SK-N-SH (cell line): ENCODE measurements at regions not wholly inside any gene's neighbourhood (a gene's known extent, or its start where the extent isn't known, plus 50 kb on each side); places are given as distances from the start of the nearest gene placed in this dataset.
A peak's percentile ranks its signal among the peaks of the same experiment; 100 is the strongest.

ENCODE experiments used
- CTCF ChIA-PET: fragments of 300-600, 350-600 bp; formaldehyde crosslinking; extraction: SDS; loops from one replicate; lab custom pipeline; 2021; lab: Yijun Ruan, JAX
- POLR2A ChIA-PET: fragments of 350-600 bp; sonication (Branson Sonifier 250); formaldehyde crosslinking; extraction: SDS; loops from one replicate; lab custom pipeline; 2020; ENCODE audit warnings: antibody characterized with exemption, inconsistent platforms; lab: Yijun Ruan, JAX
- DNase-seq: peaks from one replicate; pipeline ENCODE4 v3.0.0; 2012
- H2AFZ ChIP-seq: fragments of 200-600 bp; sonication (generic); 2 replicates; pipeline ENCODE4 v1.8.1; 2016; ENCODE audit warnings: antibody characterized with exemption, mild to moderate bottlenecking, low read depth
- H3F3A ChIP-seq: fragments of 200-600 bp; sonication (generic); replicated peaks from 2 replicates; pipeline ENCODE3; 2016; ENCODE audit warnings: antibody characterized with exemption, mild to moderate bottlenecking; ENCODE audit not compliant: insufficient read depth
- H3K27ac ChIP-seq, 2 experiments: fragments of 200-500 bp in 1 of 2; fragments of 200-600 bp in 1 of 2; sonication (Bioruptor generic) in 1 of 2; sonication (generic), shearing (Covaris generic) in 1 of 2; 2 replicates each; pipeline versions ENCODE4 v1.5.1 to v1.6.1; 2014 to 2016; ENCODE audit warnings: low read depth in 2 of 2, inconsistent platforms in 1 of 2, low read length in 1 of 2, mild to moderate bottlenecking in 1 of 2, mixed read lengths in 1 of 2
- H3K27me3 ChIP-seq: fragments of 200-600 bp; sonication (generic), shearing (Covaris generic); 2 replicates; pipeline ENCODE4 v1.6.1; 2016; ENCODE audit warnings: mixed run types; ENCODE audit not compliant: insufficient read depth
- H3K36me3 ChIP-seq, 2 experiments: fragments of 200-500 bp in 1 of 2; fragments of 200-600 bp in 1 of 2; sonication (Bioruptor generic) in 1 of 2; sonication (generic) in 1 of 2; replicated peaks in 1 of 2; 2 replicates each; pipeline versions ENCODE3 to v1.5.1; 2014 to 2016; ENCODE audit warnings: low read length in 1 of 2, mild to moderate bottlenecking in 1 of 2; ENCODE audit not compliant: insufficient read depth in 2 of 2, control insufficient read depth in 1 of 2
- H3K4me1 ChIP-seq, 2 experiments: fragments of 200-500 bp in 1 of 2; fragments of 200-600 bp in 1 of 2; sonication (Bioruptor generic) in 1 of 2; sonication (generic), shearing (Covaris generic) in 1 of 2; 2 replicates each; pipeline versions ENCODE4 v1.5.1 to v1.6.1; 2014 to 2016; ENCODE audit warnings: low read depth in 1 of 2, low read length in 1 of 2, mixed run types in 1 of 2; ENCODE audit not compliant: insufficient read depth in 2 of 2, control insufficient read depth in 1 of 2
- H3K4me2 ChIP-seq: fragments of 200-600 bp; sonication (generic), shearing (Covaris generic); 2 replicates; pipeline ENCODE4 v1.6.1; 2017; ENCODE audit warnings: mixed run types
- H3K4me3 ChIP-seq, 2 experiments: fragments of 200-500 bp in 1 of 2; fragments of 200-600 bp in 1 of 2; sonication (Bioruptor generic) in 1 of 2; sonication (generic), shearing (Covaris generic) in 1 of 2; 2 replicates each; pipeline versions ENCODE4 v1.5.1 to v1.8.1; 2014 to 2016; ENCODE audit warnings: low read depth in 2 of 2, inconsistent platforms in 1 of 2, low read length in 1 of 2, mild to moderate bottlenecking in 1 of 2, mixed read lengths in 1 of 2, moderate library complexity in 1 of 2
- H3K79me2 ChIP-seq: fragments of 200-600 bp; sonication (generic); 2 replicates; pipeline ENCODE4 v1.8.1; 2017; ENCODE audit warnings: mild to moderate bottlenecking; ENCODE audit not compliant: insufficient read depth
- H3K9ac ChIP-seq: fragments of 200-600 bp; sonication (generic); 2 replicates; pipeline ENCODE4 v1.6.1; 2017; ENCODE audit warnings: mixed run types
- H3K9me2 ChIP-seq: fragments of 200-600 bp; sonication (generic); 2 replicates; pipeline ENCODE4 v1.6.1; 2017; ENCODE audit warnings: mixed run types
- H3K9me3 ChIP-seq: fragments of 200-600 bp; sonication (generic); 2 replicates; pipeline ENCODE4 v1.6.1; 2017; ENCODE audit warnings: mixed run types, mild to moderate bottlenecking, moderate library complexity
- H4K20me1 ChIP-seq: fragments of 200-600 bp; sonication (generic); 2 replicates; pipeline ENCODE4 v1.6.1; 2017; ENCODE audit warnings: mild to moderate bottlenecking, mixed run types; ENCODE audit not compliant: insufficient read depth
- CTCF ChIP-seq: fragments of 200-600 bp; sonication (generic); IDR thresholded peaks from 2 replicates; pipeline ENCODE4 v1.6.1; 2017; ENCODE audit warnings: antibody characterized with exemption, mild to moderate bottlenecking, moderate library complexity
- EP300 ChIP-seq, 2 experiments: IDR thresholded peaks; 2 replicates each; pipeline versions ENCODE4 v1.4.0 to v1.6.1; 2012; ENCODE audit warnings: borderline replicate concordance in 1 of 2, low read depth in 1 of 2, low read length in 1 of 2
- EZH2phosphoT487 ChIP-seq: fragments of 200-600 bp; sonication (generic); IDR thresholded peaks from 2 replicates; pipeline ENCODE4 v1.6.1; 2017; ENCODE audit warnings: low read depth, mixed run types, mild to moderate bottlenecking, antibody characterized with exemption, moderate library complexity, borderline replicate concordance
- FOSL2 ChIP-seq: IDR thresholded peaks from 2 replicates; pipeline ENCODE4 v1.4.0; 2012; ENCODE audit warnings: low read depth, mild to moderate bottlenecking, moderate library complexity, borderline replicate concordance
- FOXJ3 ChIP-seq: sonication (generic); formaldehyde crosslinking; IDR thresholded peaks from 2 replicates; pipeline ENCODE4 v1.5.1; 2020; ENCODE audit warnings: mild to moderate bottlenecking, missing genetic modification reagents
- FOXM1 ChIP-seq: IDR thresholded peaks from 2 replicates; pipeline ENCODE4 v1.4.0; 2012; ENCODE audit warnings: low read depth, mild to moderate bottlenecking
- GATA2 ChIP-seq: sonication (generic); formaldehyde crosslinking; IDR thresholded peaks from 2 replicates; pipeline ENCODE4 v1.5.0; 2020; ENCODE audit warnings: mild to moderate bottlenecking, missing genetic modification reagents
- NFIC ChIP-seq: IDR thresholded peaks from 2 replicates; pipeline ENCODE4 v1.4.0; 2012; ENCODE audit warnings: borderline replicate concordance
- NRF1 ChIP-seq: IDR thresholded peaks from 2 replicates; pipeline ENCODE4 v1.6.1; 2012; ENCODE audit warnings: low read depth, mild to moderate bottlenecking, low read length
- POLR2AphosphoS5 ChIP-seq: IDR thresholded peaks from 2 replicates; pipeline ENCODE4 v1.6.1; 2012; ENCODE audit warnings: low read depth, low read length
- REST ChIP-seq: IDR thresholded peaks from 2 replicates; pipeline ENCODE4 v1.6.1; 2012; ENCODE audit warnings: mild to moderate bottlenecking, low read depth, low read length, moderate library complexity
- SIN3A ChIP-seq: IDR thresholded peaks from 2 replicates; pipeline ENCODE4 v1.6.1; 2012; ENCODE audit warnings: low read depth, mild to moderate bottlenecking, low read length, moderate library complexity, borderline replicate concordance
- SMC3 ChIP-seq: IDR thresholded peaks from 2 replicates; pipeline ENCODE4 v1.6.1; 2012; ENCODE audit warnings: low read depth, low read length, improper control_type of control experiment
- TCF12 ChIP-seq: IDR thresholded peaks from 2 replicates; pipeline ENCODE4 v1.4.0; 2012
- TEAD4 ChIP-seq: IDR thresholded peaks from 2 replicates; pipeline ENCODE4 v1.4.0; 2012; ENCODE audit warnings: mild to moderate bottlenecking, borderline replicate concordance; ENCODE audit not compliant: insufficient read depth
- USF2 ChIP-seq: fragments of 150-350 bp; IDR thresholded peaks from 2 replicates; pipeline ENCODE4 v1.6.1; 2017; ENCODE audit warnings: antibody characterized with exemption, low read length, low read depth, borderline replicate concordance
- YY1 ChIP-seq: IDR thresholded peaks from 2 replicates; pipeline ENCODE4 v1.4.0; 2012; ENCODE audit warnings: low read depth, mild to moderate bottlenecking
- whole genome bisulfite sequencing: methylation state at CpG from one replicate; pipeline ENCODE4 v1.1.6; 2017; ENCODE audit warnings: low lambda C conversion rate; 5-methylcytosine and 5-hydroxymethylcytosine counted together

- no peak overlapping the region for H3K9ac ChIP-seq
- TF ChIP-seq NRF1 (no peak), USF2 (no peak), SMC3 (no peak), FOXJ3 (CRISPR knock-in tag) (no peak), GATA2 (CRISPR knock-in tag) (no peak), TCF12 (no peak), POLR2AphosphoS5 (no peak), SIN3A (no peak), EZH2phosphoT487 (no peak), NFIC (no peak), REST (no peak), YY1 (no peak), EP300 (IDR thresholded peaks at IDR 0.05; ENCODE audit: borderline replicate concordance in 1 of 2, low read depth in 1 of 2, low read length in 1 of 2) (no peak), FOXM1 (no peak), CTCF (no peak), TEAD4 (no peak), FOSL2 (no peak)
- H3F3A ChIP-seq = no peaks in the 10 kb centered on the region
- no peak overlapping the region for H3K27ac ChIP-seq
- peak; percentile 7 for DNase-seq
- no peaks in the 10 kb centered on the region for H3K36me3 ChIP-seq
- peaks cover 0 to 11% of the 10 kb centered on the region in 2 experiments; a peak in 1 of 4 replicates for H3K4me1 ChIP-seq
- no peak overlapping the region for H3K4me2 ChIP-seq
- H3K4me3 ChIP-seq = no peak overlapping the region
- 22% methylated on average over 1 of the region's 1 CpG for WGBS
- H2AFZ ChIP-seq = no peak overlapping the region
- no peaks in the 10 kb centered on the region for H4K20me1 ChIP-seq
- H3K9me3 ChIP-seq = no peaks in the 10 kb centered on the region
- H3K27me3 ChIP-seq = peaks cover 9% of the 10 kb centered on the region; the same call in 1 of the 2 replicates
- POLR2A ChIA-PET = no interaction called here
- no peaks in the 10 kb centered on the region for H3K79me2 ChIP-seq
- H3K9me2 ChIP-seq = no peaks in the 10 kb centered on the region
- CTCF ChIA-PET = no interaction called here
Observed at GRCh38 chr18:24914171-24914525, 437.8 kb downstream of the ZNF521 start.
